Liver (tissue), 8 donors: ENCODE measurements at regions not wholly inside any gene's neighbourhood (a gene's known extent, or its start where the extent isn't known, plus 50 kb on each side); places are given as distances from the start of the nearest gene placed in this dataset.

Experiments
- DNase-seq: peaks from one replicate; pipeline ENCODE4 v3.0.0-alpha.2; 2017; ENCODE audit warnings: low spot score
- H3K27ac ChIP-seq, 2 donors: one replicate each; pipeline ENCODE4 v1.7.0; 2013; ENCODE audit warnings: inconsistent platforms in 2 of 2, low read length in 2 of 2, control low read depth in 1 of 2, low read depth in 1 of 2, mild to moderate bottlenecking in 1 of 2
- H3K27me3 ChIP-seq, 4 donors: one replicate each; pipeline versions ENCODE4 v1.6.1 to v1.7.0; 2013; ENCODE audit warnings: low read length in 3 of 4, inconsistent platforms in 1 of 4, mild to moderate bottlenecking in 1 of 4, moderate library complexity in 1 of 4; ENCODE audit not compliant: control insufficient read depth in 4 of 4, insufficient read depth in 4 of 4
- H3K36me3 ChIP-seq, 4 donors: one replicate each; pipeline versions ENCODE4 v1.6.1 to v1.7.0; 2013; ENCODE audit warnings: low read length in 3 of 4, mild to moderate bottlenecking in 3 of 4, low read depth in 1 of 4, moderate library complexity in 1 of 4; ENCODE audit not compliant: control insufficient read depth in 4 of 4, insufficient read depth in 3 of 4
- H3K4me1 ChIP-seq, 4 donors: one replicate each; pipeline versions ENCODE4 v1.6.1 to v1.7.0; 2013; ENCODE audit warnings: low read length in 3 of 4, mild to moderate bottlenecking in 3 of 4, moderate library complexity in 1 of 4; ENCODE audit not compliant: control insufficient read depth in 4 of 4, insufficient read depth in 4 of 4
- H3K4me3 ChIP-seq, 3 donors: one replicate each; pipeline versions ENCODE4 v1.6.1 to v1.7.0; 2013; ENCODE audit warnings: low read length in 3 of 3, control low read depth in 1 of 3, low read depth in 1 of 3, mild to moderate bottlenecking in 1 of 3
- H3K9ac ChIP-seq, 2 donors: one replicate each; pipeline ENCODE4 v1.7.0; 2013; ENCODE audit warnings: low read length in 2 of 2, mild to moderate bottlenecking in 2 of 2, moderate library complexity in 2 of 2, control low read depth in 1 of 2, low read depth in 1 of 2
- H3K9me3 ChIP-seq, 4 donors: one replicate each; pipeline versions ENCODE4 v1.6.1 to v1.7.0; 2013; ENCODE audit warnings: low read length in 3 of 4; ENCODE audit not compliant: control insufficient read depth in 4 of 4
- EGR1 ChIP-seq, 2 donors: IDR thresholded peaks; 2 replicates each; pipeline ENCODE4 v1.6.1; 2016 to 2018; ENCODE audit warnings: antibody characterized with exemption in 2 of 2, low read depth in 2 of 2
- FOXA1 ChIP-seq: IDR thresholded peaks from 2 replicates; pipeline ENCODE4 v1.6.1; 2016; ENCODE audit warnings: antibody characterized with exemption
- GABPA ChIP-seq, 2 donors: IDR thresholded peaks in 1 of 2; conservative IDR thresholded peaks in 1 of 2; 2 replicates each; pipeline ENCODE4 v1.6.1; 2016; ENCODE audit warnings: antibody characterized with exemption in 2 of 2, mild to moderate bottlenecking in 1 of 2, moderate library complexity in 1 of 2
- HNF4A ChIP-seq, 2 donors: conservative IDR thresholded peaks; 2 replicates each; pipeline ENCODE4 v1.6.1; 2016; ENCODE audit warnings: antibody characterized with exemption in 2 of 2, mild to moderate bottlenecking in 2 of 2
- JUND ChIP-seq, 2 donors: IDR thresholded peaks; 2 replicates each; pipeline ENCODE4 v1.6.1; 2016; ENCODE audit warnings: antibody characterized with exemption in 2 of 2
- MAX ChIP-seq: IDR thresholded peaks from 2 replicates; pipeline ENCODE4 v1.6.1; 2016; ENCODE audit warnings: antibody characterized with exemption
- NR2F2 ChIP-seq: IDR thresholded peaks from 2 replicates; pipeline ENCODE4 v1.6.1; 2016; ENCODE audit warnings: antibody characterized with exemption
- RAD21 ChIP-seq, 2 donors: IDR thresholded peaks; 2 replicates each; pipeline ENCODE4 v1.6.1; 2016; ENCODE audit warnings: antibody characterized with exemption in 2 of 2, mild to moderate bottlenecking in 2 of 2
- RXRA ChIP-seq, 2 donors: IDR thresholded peaks; 2 replicates each; pipeline ENCODE4 v1.6.1; 2017 to 2018; ENCODE audit warnings: antibody characterized with exemption in 2 of 2, mild to moderate bottlenecking in 1 of 2
- TAF1 ChIP-seq: conservative IDR thresholded peaks from 2 replicates; pipeline ENCODE4 v1.6.1; 2016; ENCODE audit warnings: antibody characterized with exemption, mild to moderate bottlenecking
- YY1 ChIP-seq: IDR thresholded peaks from 2 replicates; pipeline ENCODE4 v1.6.1; 2016; ENCODE audit warnings: antibody characterized with exemption, mild to moderate bottlenecking
- WGBS: extraction: QIAGEN DNeasy Blood & Tissue Kit; methylation state at CpG from one replicate; pipeline ENCODE4 v1.1.7; 2013; 5-methylcytosine and 5-hydroxymethylcytosine counted together
- TF ChIP-seq, protein P1 (sequence below): IDR thresholded peaks from 2 replicates; pipeline ENCODE4 v1.6.1; 2016; ENCODE audit warnings: antibody characterized with exemption
- TF ChIP-seq, protein P2 (sequence below): fragments of 150-350 bp; IDR thresholded peaks from 2 replicates; pipeline ENCODE4 v1.5.1; 2017; ENCODE audit warnings: improper control_type of control experiment, low read depth, low read length; ENCODE audit not compliant: missing input control
- TF ChIP-seq, protein P3 (sequence below): IDR thresholded peaks from 2 replicates; pipeline ENCODE4 v1.6.1; 2016; ENCODE audit warnings: antibody characterized with exemption, mild to moderate bottlenecking
- donor health status: healthy.
- donor health status: healthy.
- donor health status: healthy.
- donor health status: healthy.
- donor health status: healthy.

- Histone ChIP-seq H3K27me3 (no peaks in the 10 kb centered on the region), H3K4me1 (no peaks in the 10 kb centered on the region), H3K4me3 (no peak overlapping the region), H3K27ac (no peak overlapping the region), H3K9ac (no peak overlapping the region), H3K9me3 (no peaks in the 10 kb centered on the region), H3K36me3 (no peaks in the 10 kb centered on the region)
- no peak for DNase-seq
- 39% methylated on average over 1 of the region's 1 CpG for WGBS
- TF ChIP-seq HNF4A (conservative IDR thresholded peaks at IDR 0.05) (no peak), MAX (no peak), TAF1 (no peak), EGR1 (IDR thresholded peaks at IDR 0.05; ENCODE audit: low read depth in 2 of 2) (no peak), JUND (IDR thresholded peaks at IDR 0.05) (no peak), YY1 (no peak), GABPA (IDR thresholded peaks at IDR 0.05 in 1 of 2, conservative IDR thresholded peaks at IDR 0.05 in 1 of 2) (no peak), RXRA (IDR thresholded peaks at IDR 0.05) (no peak), NR2F2 (no peak), FOXA1 (no peak), RAD21 (IDR thresholded peaks at IDR 0.05) (no peak)
- TF ChIP-seq, protein P1, sequence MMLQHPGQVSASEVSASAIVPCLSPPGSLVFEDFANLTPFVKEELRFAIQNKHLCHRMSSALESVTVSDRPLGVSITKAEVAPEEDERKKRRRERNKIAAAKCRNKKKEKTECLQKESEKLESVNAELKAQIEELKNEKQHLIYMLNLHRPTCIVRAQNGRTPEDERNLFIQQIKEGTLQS, result no peak
- TF ChIP-seq, protein P2, sequence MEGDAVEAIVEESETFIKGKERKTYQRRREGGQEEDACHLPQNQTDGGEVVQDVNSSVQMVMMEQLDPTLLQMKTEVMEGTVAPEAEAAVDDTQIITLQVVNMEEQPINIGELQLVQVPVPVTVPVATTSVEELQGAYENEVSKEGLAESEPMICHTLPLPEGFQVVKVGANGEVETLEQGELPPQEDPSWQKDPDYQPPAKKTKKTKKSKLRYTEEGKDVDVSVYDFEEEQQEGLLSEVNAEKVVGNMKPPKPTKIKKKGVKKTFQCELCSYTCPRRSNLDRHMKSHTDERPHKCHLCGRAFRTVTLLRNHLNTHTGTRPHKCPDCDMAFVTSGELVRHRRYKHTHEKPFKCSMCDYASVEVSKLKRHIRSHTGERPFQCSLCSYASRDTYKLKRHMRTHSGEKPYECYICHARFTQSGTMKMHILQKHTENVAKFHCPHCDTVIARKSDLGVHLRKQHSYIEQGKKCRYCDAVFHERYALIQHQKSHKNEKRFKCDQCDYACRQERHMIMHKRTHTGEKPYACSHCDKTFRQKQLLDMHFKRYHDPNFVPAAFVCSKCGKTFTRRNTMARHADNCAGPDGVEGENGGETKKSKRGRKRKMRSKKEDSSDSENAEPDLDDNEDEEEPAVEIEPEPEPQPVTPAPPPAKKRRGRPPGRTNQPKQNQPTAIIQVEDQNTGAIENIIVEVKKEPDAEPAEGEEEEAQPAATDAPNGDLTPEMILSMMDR, result no peak
- TF ChIP-seq, protein P3, sequence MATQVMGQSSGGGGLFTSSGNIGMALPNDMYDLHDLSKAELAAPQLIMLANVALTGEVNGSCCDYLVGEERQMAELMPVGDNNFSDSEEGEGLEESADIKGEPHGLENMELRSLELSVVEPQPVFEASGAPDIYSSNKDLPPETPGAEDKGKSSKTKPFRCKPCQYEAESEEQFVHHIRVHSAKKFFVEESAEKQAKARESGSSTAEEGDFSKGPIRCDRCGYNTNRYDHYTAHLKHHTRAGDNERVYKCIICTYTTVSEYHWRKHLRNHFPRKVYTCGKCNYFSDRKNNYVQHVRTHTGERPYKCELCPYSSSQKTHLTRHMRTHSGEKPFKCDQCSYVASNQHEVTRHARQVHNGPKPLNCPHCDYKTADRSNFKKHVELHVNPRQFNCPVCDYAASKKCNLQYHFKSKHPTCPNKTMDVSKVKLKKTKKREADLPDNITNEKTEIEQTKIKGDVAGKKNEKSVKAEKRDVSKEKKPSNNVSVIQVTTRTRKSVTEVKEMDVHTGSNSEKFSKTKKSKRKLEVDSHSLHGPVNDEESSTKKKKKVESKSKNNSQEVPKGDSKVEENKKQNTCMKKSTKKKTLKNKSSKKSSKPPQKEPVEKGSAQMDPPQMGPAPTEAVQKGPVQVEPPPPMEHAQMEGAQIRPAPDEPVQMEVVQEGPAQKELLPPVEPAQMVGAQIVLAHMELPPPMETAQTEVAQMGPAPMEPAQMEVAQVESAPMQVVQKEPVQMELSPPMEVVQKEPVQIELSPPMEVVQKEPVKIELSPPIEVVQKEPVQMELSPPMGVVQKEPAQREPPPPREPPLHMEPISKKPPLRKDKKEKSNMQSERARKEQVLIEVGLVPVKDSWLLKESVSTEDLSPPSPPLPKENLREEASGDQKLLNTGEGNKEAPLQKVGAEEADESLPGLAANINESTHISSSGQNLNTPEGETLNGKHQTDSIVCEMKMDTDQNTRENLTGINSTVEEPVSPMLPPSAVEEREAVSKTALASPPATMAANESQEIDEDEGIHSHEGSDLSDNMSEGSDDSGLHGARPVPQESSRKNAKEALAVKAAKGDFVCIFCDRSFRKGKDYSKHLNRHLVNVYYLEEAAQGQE, result no peak
These were observed 317.1 kb upstream of the POT1 start for GRCh38 chr7:125246706-125247105.

- Histone ChIP-seq H3K9me3 (no peaks in the 10 kb centered on the region), H3K36me3 (no peaks in the 10 kb centered on the region), H3K27ac (no peak overlapping the region), H3K9ac (no peak overlapping the region), H3K4me3 (no peak overlapping the region), H3K27me3 (no peaks in the 10 kb centered on the region), H3K4me1 (no peaks in the 10 kb centered on the region)
- DNase-seq, result no peak
- no peak for TF ChIP-seq JUND (IDR thresholded peaks at IDR 0.05)
- TF ChIP-seq EGR1 (IDR thresholded peaks at IDR 0.05; ENCODE audit: low read depth in 2 of 2), result no peak
- no peak for TF ChIP-seq NR2F2
These were observed 311.9 kb upstream of the POT1 start for GRCh38 chr7:125241548-125241947.
